ENCODE measurements at regions not wholly inside any gene's neighbourhood (a gene's known extent, or its start where the extent isn't known, plus 50 kb on each side); places are given as distances from the start of the nearest gene placed in this dataset.

DNA sequence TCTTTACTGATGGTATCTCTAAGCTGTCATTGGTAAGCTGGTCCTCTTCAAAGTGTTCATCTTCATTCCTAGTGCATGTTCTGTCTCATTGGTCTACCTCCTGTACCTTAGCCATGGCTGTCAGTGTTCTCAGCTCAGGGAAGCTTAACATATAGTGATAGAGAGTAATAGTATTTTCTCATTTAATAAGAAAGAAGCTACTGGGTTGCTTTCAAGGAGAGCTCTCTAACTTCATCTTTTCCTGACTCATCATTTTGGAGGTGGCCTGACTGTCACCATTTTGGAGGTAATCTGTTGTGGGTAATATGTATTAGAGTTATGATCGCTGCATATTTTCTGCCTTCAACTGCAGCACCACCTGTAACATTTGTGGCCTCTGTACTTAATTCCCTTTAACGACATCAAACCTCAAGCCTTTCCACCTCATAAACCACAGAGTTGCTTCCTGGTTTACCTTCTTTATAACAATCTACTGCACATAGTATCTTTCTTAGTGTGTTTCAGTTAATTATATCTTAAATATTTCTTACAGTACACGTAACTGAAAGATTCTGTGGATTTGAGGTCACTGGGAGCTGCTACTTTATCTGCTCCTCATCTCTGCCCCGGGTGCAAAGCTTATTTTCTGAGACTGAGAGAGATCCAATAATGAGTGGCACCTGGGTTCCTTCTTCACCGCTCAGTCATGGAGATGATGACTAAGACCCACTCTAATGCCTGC lies 474.0 kb upstream of the TECRL start:
- TF ChIP-seq POLR2AphosphoS5 (IDR thresholded peaks at IDR 0.05), result no peak
- TF ChIP-seq, protein P1, sequence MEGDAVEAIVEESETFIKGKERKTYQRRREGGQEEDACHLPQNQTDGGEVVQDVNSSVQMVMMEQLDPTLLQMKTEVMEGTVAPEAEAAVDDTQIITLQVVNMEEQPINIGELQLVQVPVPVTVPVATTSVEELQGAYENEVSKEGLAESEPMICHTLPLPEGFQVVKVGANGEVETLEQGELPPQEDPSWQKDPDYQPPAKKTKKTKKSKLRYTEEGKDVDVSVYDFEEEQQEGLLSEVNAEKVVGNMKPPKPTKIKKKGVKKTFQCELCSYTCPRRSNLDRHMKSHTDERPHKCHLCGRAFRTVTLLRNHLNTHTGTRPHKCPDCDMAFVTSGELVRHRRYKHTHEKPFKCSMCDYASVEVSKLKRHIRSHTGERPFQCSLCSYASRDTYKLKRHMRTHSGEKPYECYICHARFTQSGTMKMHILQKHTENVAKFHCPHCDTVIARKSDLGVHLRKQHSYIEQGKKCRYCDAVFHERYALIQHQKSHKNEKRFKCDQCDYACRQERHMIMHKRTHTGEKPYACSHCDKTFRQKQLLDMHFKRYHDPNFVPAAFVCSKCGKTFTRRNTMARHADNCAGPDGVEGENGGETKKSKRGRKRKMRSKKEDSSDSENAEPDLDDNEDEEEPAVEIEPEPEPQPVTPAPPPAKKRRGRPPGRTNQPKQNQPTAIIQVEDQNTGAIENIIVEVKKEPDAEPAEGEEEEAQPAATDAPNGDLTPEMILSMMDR (IDR thresholded peaks at IDR 0.05), result no peak

Data from breast epithelium (tissue), 3 donors.